ENCODE measurements at regions not wholly inside any gene's neighbourhood (a gene's known extent, or its start where the extent isn't known, plus 50 kb on each side); places are given as distances from the start of the nearest gene placed in this dataset.
"Not testable (repeated sequence)": the region's sequence is repeated elsewhere in the genome, so short reads cannot be mapped to it uniquely, and the experiment has no call there.

- no peak overlapping the region for H3K4me3 Mint-ChIP-seq (ENCODE audit: unreplicated experiment)
- H3K27me3 Mint-ChIP-seq (ENCODE audit: unreplicated experiment): no peaks in the 10 kb centered on the region
- DNase-seq (ENCODE audit: extremely low spot score, unreplicated experiment): peak; percentile 32
- peaks cover 15% of the 10 kb centered on the region for H3K9me3 Mint-ChIP-seq (ENCODE audit: unreplicated experiment)
- TF ChIP-seq CTCF (IDR thresholded peaks at IDR 0.05): no peak
- no peaks in the 10 kb centered on the region for H3K36me3 Mint-ChIP-seq (ENCODE audit: unreplicated experiment)
- H3K27ac Mint-ChIP-seq (ENCODE audit: unreplicated experiment): no peak overlapping the region
- no peaks in the 10 kb centered on the region for H3K4me1 Mint-ChIP-seq (ENCODE audit: unreplicated experiment)
These were observed 76.2 kb downstream of the MRPL36 start for GRCh38 chr5:1723476-1723875.

- no peak for TF ChIP-seq CTCF (IDR thresholded peaks at IDR 0.05)
- no peaks in the 10 kb centered on the region for H3K27me3 Mint-ChIP-seq (ENCODE audit: unreplicated experiment)
- H3K4me3 Mint-ChIP-seq (ENCODE audit: unreplicated experiment): no peak overlapping the region
- DNase-seq (ENCODE audit: extremely low spot score, unreplicated experiment): peak; percentile 76
- H3K9me3 Mint-ChIP-seq (ENCODE audit: unreplicated experiment): peaks cover 19% of the 10 kb centered on the region
- no peak overlapping the region for H3K27ac Mint-ChIP-seq (ENCODE audit: unreplicated experiment)
- no peaks in the 10 kb centered on the region for H3K36me3 Mint-ChIP-seq (ENCODE audit: unreplicated experiment)
- H3K4me1 Mint-ChIP-seq (ENCODE audit: unreplicated experiment): no peaks in the 10 kb centered on the region
These were observed 76.8 kb downstream of the MRPL36 start for GRCh38 chr5:1722877-1723276.

DNA sequence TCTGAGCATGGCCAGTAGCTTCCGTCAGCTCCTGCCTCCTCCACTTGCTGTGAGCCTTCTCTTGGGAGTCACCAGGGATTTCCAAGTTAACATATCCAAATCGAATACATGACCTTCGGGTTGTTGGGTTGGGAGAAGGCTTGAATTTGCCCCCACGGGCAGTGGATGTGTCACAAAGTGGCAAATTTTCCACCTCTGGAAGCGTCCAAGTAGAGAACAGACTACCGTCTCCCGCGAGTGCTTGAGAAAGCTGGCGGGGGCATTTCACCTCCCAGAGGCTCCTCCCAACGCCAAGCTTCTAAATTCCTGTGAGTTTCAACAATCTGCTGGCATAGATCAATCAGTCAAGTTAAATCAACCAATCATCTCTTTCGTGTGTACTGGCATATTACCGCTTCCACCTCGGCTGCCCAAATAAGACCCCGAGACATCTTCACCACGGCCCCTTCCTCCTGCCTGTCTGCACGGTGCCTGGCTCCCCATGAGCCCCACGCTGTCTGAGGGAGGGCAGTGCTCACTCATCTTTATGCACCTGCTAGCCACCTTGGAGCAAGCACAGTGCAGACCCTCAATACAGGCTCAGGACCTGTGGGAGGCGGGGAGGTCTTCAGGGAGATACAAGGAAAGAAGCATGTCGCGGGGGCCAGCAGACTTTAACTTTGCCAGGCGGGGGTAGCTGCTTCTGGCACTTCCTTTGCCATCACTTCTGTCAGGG is 79.1 kb downstream of the MRPL36 start:
- Mint-ChIP-seq H3K9me3 (ENCODE audit: unreplicated experiment) (peaks cover 19% of the 10 kb centered on the region), H3K4me1 (ENCODE audit: unreplicated experiment) (no peaks in the 10 kb centered on the region), H3K27me3 (ENCODE audit: unreplicated experiment) (no peaks in the 10 kb centered on the region), H3K27ac (ENCODE audit: unreplicated experiment) (no peak overlapping the region), H3K36me3 (ENCODE audit: unreplicated experiment) (no peaks in the 10 kb centered on the region), H3K4me3 (ENCODE audit: unreplicated experiment) (no peak overlapping the region)
- peak; percentile 65 for DNase-seq (ENCODE audit: extremely low spot score, unreplicated experiment)
- no peak for TF ChIP-seq CTCF (IDR thresholded peaks at IDR 0.05)

DNA sequence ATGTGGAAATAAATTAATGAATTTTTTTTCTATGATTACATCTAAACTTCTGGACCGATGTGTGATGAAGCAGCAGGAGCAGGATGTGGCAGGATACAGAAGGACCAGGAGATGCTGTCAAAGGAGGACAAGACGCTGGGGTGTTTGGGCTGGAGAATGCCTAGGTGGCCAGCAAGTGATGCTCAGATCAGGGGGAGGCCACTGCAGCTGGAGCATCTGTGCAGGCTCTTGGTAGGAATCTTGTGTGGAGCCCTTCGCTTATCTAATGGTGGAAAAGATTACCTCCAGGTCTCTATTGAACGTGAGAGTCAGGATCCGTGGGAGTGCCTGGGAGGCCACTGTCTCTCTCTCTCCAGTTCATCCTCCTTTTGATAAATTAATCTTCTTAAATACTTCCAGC is 79.8 kb downstream of the MRPL36 start:
- H3K27ac Mint-ChIP-seq (ENCODE audit: unreplicated experiment): no peak overlapping the region
- H3K4me1 Mint-ChIP-seq (ENCODE audit: unreplicated experiment): no peaks in the 10 kb centered on the region
- peaks cover 19% of the 10 kb centered on the region for H3K9me3 Mint-ChIP-seq (ENCODE audit: unreplicated experiment)
- no peaks in the 10 kb centered on the region for H3K27me3 Mint-ChIP-seq (ENCODE audit: unreplicated experiment)
- no peak overlapping the region for H3K4me3 Mint-ChIP-seq (ENCODE audit: unreplicated experiment)
- TF ChIP-seq CTCF (IDR thresholded peaks at IDR 0.05): no peak
- no peaks in the 10 kb centered on the region for H3K36me3 Mint-ChIP-seq (ENCODE audit: unreplicated experiment)
- DNase-seq (ENCODE audit: extremely low spot score, unreplicated experiment): no peak

DNA sequence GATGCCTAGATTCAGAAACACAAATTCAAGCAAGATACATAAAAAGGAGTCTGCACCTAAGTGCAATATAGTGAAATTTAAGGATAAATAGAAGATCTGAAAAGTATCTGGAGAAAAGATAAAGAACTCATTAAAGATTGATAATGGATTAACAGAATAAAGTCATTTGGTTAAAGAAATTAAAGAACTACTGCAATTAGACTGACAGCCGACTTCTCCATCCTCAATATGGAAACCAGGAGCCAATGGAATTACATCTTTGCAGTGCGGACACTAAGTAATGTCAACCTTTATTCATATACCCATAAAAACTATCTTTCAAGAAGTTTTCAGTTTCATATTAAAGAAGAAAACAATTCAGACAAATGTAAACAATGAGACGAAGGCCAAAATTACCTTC is 81.0 kb downstream of the MRPL36 start:
- no peaks in the 10 kb centered on the region for H3K27me3 Mint-ChIP-seq (ENCODE audit: unreplicated experiment)
- TF ChIP-seq CTCF (IDR thresholded peaks at IDR 0.05): no peak
- H3K4me3 Mint-ChIP-seq (ENCODE audit: unreplicated experiment): no peak overlapping the region
- H3K36me3 Mint-ChIP-seq (ENCODE audit: unreplicated experiment): no peaks in the 10 kb centered on the region
- peaks cover 19% of the 10 kb centered on the region for H3K9me3 Mint-ChIP-seq (ENCODE audit: unreplicated experiment)
- H3K27ac Mint-ChIP-seq (ENCODE audit: unreplicated experiment): no peak overlapping the region
- H3K4me1 Mint-ChIP-seq (ENCODE audit: unreplicated experiment): no peaks in the 10 kb centered on the region
- DNase-seq (ENCODE audit: extremely low spot score, unreplicated experiment): no peak

DNA sequence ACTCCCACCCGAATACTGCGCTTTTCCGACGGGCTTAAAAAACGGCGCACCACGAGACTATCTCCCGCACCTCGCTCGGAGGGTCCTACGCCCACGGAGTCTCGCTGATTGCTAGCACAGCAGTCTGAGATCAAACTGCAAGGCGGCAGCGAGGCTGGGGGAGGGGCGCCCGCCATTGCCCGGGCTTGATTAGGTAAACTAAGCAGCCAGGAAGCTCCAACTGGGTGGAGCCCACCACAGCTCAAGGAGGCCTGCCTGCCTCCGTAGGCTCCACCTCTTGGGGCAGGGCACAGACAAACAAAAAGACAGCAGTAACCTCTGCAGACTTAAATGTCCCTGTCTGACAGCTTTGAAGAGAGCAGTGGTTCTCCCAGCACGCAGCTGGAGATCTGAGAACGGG is 89.5 kb downstream of the MRPL36 start:
- not testable (repeated sequence) for H3K9me3 Mint-ChIP-seq (ENCODE audit: unreplicated experiment); H3K27ac Mint-ChIP-seq (ENCODE audit: unreplicated experiment); H3K4me1 Mint-ChIP-seq (ENCODE audit: unreplicated experiment); H3K4me3 Mint-ChIP-seq (ENCODE audit: unreplicated experiment); H3K36me3 Mint-ChIP-seq (ENCODE audit: unreplicated experiment); DNase-seq (ENCODE audit: extremely low spot score, unreplicated experiment)
- H3K27me3 Mint-ChIP-seq (ENCODE audit: unreplicated experiment): peaks cover 12% of the 10 kb centered on the region
